ENCODE measurements at regions not wholly inside any gene's neighbourhood (a gene's known extent, or its start where the extent isn't known, plus 50 kb on each side); places are given as distances from the start of the nearest gene placed in this dataset.

- DNase-seq (ENCODE audit: low read depth): no peak
These were observed 65.3 kb downstream of the METRNL start for GRCh38 chr17:83144421-83145357.

- DNase-seq (ENCODE audit: low read depth): no peak
These were observed 65.9 kb downstream of the METRNL start for GRCh38 chr17:83145358-83145738.

- DNase-seq (ENCODE audit: low read depth): no peak
These were observed 66.4 kb downstream of the METRNL start for GRCh38 chr17:83145831-83146230.

- DNase-seq (ENCODE audit: low read depth): no peak
These were observed 66.9 kb downstream of the METRNL start for GRCh38 chr17:83146347-83146746.

GRCh38 chr17:83147280-83147679 is 67.9 kb downstream of the METRNL start:
- DNase-seq (ENCODE audit: low read depth): no peak

- DNase-seq (ENCODE audit: low read depth): no peak
These were observed 69.1 kb downstream of the METRNL start for GRCh38 chr17:83148317-83149028.

- no peak for DNase-seq (ENCODE audit: low read depth)
These were observed 69.8 kb downstream of the METRNL start for GRCh38 chr17:83149029-83149725.

- DNase-seq (ENCODE audit: low read depth): no peak
These were observed 70.4 kb downstream of the METRNL start for GRCh38 chr17:83149761-83150251.

GRCh38 chr17:83150369-83151055 is 71.1 kb downstream of the METRNL start:
- DNase-seq (ENCODE audit: low read depth): no peak

GRCh38 chr17:83151056-83151441 is 71.6 kb downstream of the METRNL start:
- no peak for DNase-seq (ENCODE audit: low read depth)

- DNase-seq (ENCODE audit: low read depth): no peak
These were observed 72.2 kb downstream of the METRNL start for GRCh38 chr17:83151442-83152226.

GRCh38 chr17:83152227-83152744 is 72.9 kb downstream of the METRNL start:
- DNase-seq (ENCODE audit: low read depth): no peak

- DNase-seq (ENCODE audit: low read depth): no peak
These were observed 73.6 kb downstream of the METRNL start for GRCh38 chr17:83152745-83153611.

- DNase-seq (ENCODE audit: low read depth): no peak
These were observed 74.4 kb downstream of the METRNL start for GRCh38 chr17:83153681-83154310.

GRCh38 chr17:83154311-83155127 is 75.1 kb downstream of the METRNL start:
- DNase-seq (ENCODE audit: low read depth): no peak

GRCh38 chr17:83155128-83156121 is 76.0 kb downstream of the METRNL start:
- no peak for DNase-seq (ENCODE audit: low read depth)

- DNase-seq (ENCODE audit: low read depth): no peak
These were observed 77.0 kb downstream of the METRNL start for GRCh38 chr17:83156408-83156807.
